ENCODE measurements at regions not wholly inside any gene's neighbourhood (a gene's known extent, or its start where the extent isn't known, plus 50 kb on each side); places are given as distances from the start of the nearest gene placed in this dataset.

GRCh38 chr7:46000513-46000912, 79.4 kb upstream of the IGFBP3 start:
- no peaks in the 10 kb centered on the region for H3K4me1 ChIP-seq (ENCODE audit: control insufficient read depth, insufficient read depth, low read length)
- H3K9me3 Mint-ChIP-seq: peaks cover 12 to 19% of the 10 kb centered on the region in 2 donors
- peaks cover 13% of the 10 kb centered on the region for H3K9me3 ChIP-seq (ENCODE audit: control insufficient read depth, insufficient read depth, low read length)
- no peak overlapping the region for H3K4me3 Mint-ChIP-seq
- H3K27ac ChIP-seq (ENCODE audit: low read length): no peak overlapping the region
- no peak for TF ChIP-seq CTCF (IDR thresholded peaks at IDR 0.05)
- H3K36me3 ChIP-seq (ENCODE audit: control insufficient read depth, insufficient read depth, low read length): no peaks in the 10 kb centered on the region
- H3K27me3 Mint-ChIP-seq (ENCODE audit: low read depth in 2 of 2): no peaks in the 10 kb centered on the region
- intact Hi-C loops (cut with micrococcal nuclease): no loop called here
- H3K27me3 ChIP-seq (ENCODE audit: control insufficient read depth, insufficient read depth, low read length): no peaks in the 10 kb centered on the region
- DNase-seq (no peak), ATAC-seq (no peak)
- 98% methylated on average over 5 of the region's 7 CpGs for WGBS (ENCODE audit: insufficient coverage)
- no peaks in the 10 kb centered on the region for H3K4me1 Mint-ChIP-seq
- H3K4me3 ChIP-seq (ENCODE audit: low read length): no peak overlapping the region
- no peak overlapping the region for H3K27ac Mint-ChIP-seq
- H3K36me3 Mint-ChIP-seq: peaks cover 11% of the 10 kb centered on the region

GRCh38 chr7:45999541-45999940, 78.5 kb upstream of the IGFBP3 start:
- Mint-ChIP-seq H3K27ac (no peak overlapping the region), H3K9me3 (peaks cover 12 to 22% of the 10 kb centered on the region in 2 donors), H3K4me3 (no peak overlapping the region), H3K27me3 (ENCODE audit: low read depth in 2 of 2) (no peaks in the 10 kb centered on the region), H3K36me3 (peaks cover 13% of the 10 kb centered on the region), H3K4me1 (no peaks in the 10 kb centered on the region)
- Histone ChIP-seq H3K27me3 (ENCODE audit: control insufficient read depth, insufficient read depth, low read length) (no peaks in the 10 kb centered on the region), H3K9me3 (ENCODE audit: control insufficient read depth, insufficient read depth, low read length) (peaks cover 13% of the 10 kb centered on the region), H3K36me3 (ENCODE audit: control insufficient read depth, insufficient read depth, low read length) (no peaks in the 10 kb centered on the region), H3K27ac (ENCODE audit: low read length) (no peak overlapping the region), H3K4me3 (ENCODE audit: low read length) (no peak overlapping the region), H3K4me1 (ENCODE audit: control insufficient read depth, insufficient read depth, low read length) (no peaks in the 10 kb centered on the region)
- no peak for ATAC-seq
- WGBS (ENCODE audit: insufficient coverage): 92% methylated on average over 1 of the region's 1 CpG
- TF ChIP-seq CTCF (IDR thresholded peaks at IDR 0.05): no peak
- no peak for DNase-seq
- intact Hi-C loops (cut with micrococcal nuclease): no loop called here

GRCh38 chr7:45998506-45998905, 77.4 kb upstream of the IGFBP3 start:
- H3K9me3 Mint-ChIP-seq: peaks cover 11 to 25% of the 10 kb centered on the region in 2 donors
- Histone ChIP-seq H3K36me3 (ENCODE audit: control insufficient read depth, insufficient read depth, low read length) (no peaks in the 10 kb centered on the region), H3K4me1 (ENCODE audit: control insufficient read depth, insufficient read depth, low read length) (no peaks in the 10 kb centered on the region), H3K27me3 (ENCODE audit: control insufficient read depth, insufficient read depth, low read length) (no peaks in the 10 kb centered on the region), H3K9me3 (ENCODE audit: control insufficient read depth, insufficient read depth, low read length) (peaks cover 13% of the 10 kb centered on the region), H3K4me3 (ENCODE audit: low read length) (no peak overlapping the region), H3K27ac (ENCODE audit: low read length) (no peak overlapping the region)
- H3K4me3 Mint-ChIP-seq: no peak overlapping the region
- TF ChIP-seq CTCF (IDR thresholded peaks at IDR 0.05): no peak
- H3K4me1 Mint-ChIP-seq: no peaks in the 10 kb centered on the region
- H3K36me3 Mint-ChIP-seq: peaks cover 13% of the 10 kb centered on the region
- ATAC-seq (no peak), DNase-seq (no peak)
- no CpG with 5 or more reads among the region's 1 CpG for WGBS (ENCODE audit: insufficient coverage)
- no peak overlapping the region for H3K27ac Mint-ChIP-seq
- intact Hi-C loops (cut with micrococcal nuclease): no loop called here
- no peaks in the 10 kb centered on the region for H3K27me3 Mint-ChIP-seq (ENCODE audit: low read depth in 2 of 2)

- Mint-ChIP-seq H3K4me1 (no peaks in the 10 kb centered on the region), H3K27me3 (ENCODE audit: low read depth in 2 of 2) (no peaks in the 10 kb centered on the region), H3K27ac (no peak overlapping the region), H3K9me3 (peaks cover 17 to 29% of the 10 kb centered on the region in 2 donors), H3K4me3 (no peak overlapping the region), H3K36me3 (peaks cover 13% of the 10 kb centered on the region)
- Histone ChIP-seq H3K9me3 (ENCODE audit: control insufficient read depth, insufficient read depth, low read length) (peaks cover 9% of the 10 kb centered on the region), H3K27ac (ENCODE audit: low read length) (no peak overlapping the region), H3K36me3 (ENCODE audit: control insufficient read depth, insufficient read depth, low read length) (no peaks in the 10 kb centered on the region), H3K27me3 (ENCODE audit: control insufficient read depth, insufficient read depth, low read length) (no peaks in the 10 kb centered on the region), H3K4me3 (ENCODE audit: low read length) (no peak overlapping the region), H3K4me1 (ENCODE audit: control insufficient read depth, insufficient read depth, low read length) (no peaks in the 10 kb centered on the region)
- DNase-seq (no peak), ATAC-seq (no peak)
- TF ChIP-seq CTCF (IDR thresholded peaks at IDR 0.05): no peak
- intact Hi-C loops (cut with micrococcal nuclease): no loop called here
These were observed 72.5 kb upstream of the IGFBP3 start for GRCh38 chr7:45993621-45994020.

Measured in natural killer cell (primary cell).